ENCODE measurements at regions not wholly inside any gene's neighbourhood (a gene's known extent, or its start where the extent isn't known, plus 50 kb on each side); places are given as distances from the start of the nearest gene placed in this dataset.

- TF ChIP-seq CTCF (IDR thresholded peaks at IDR 0.05; ENCODE audit: poor library complexity), result no peak
- TF ChIP-seq EZH2 (IDR thresholded peaks at IDR 0.05; ENCODE audit: borderline replicate concordance), result no peak
- TF ChIP-seq EZH2phosphoT487 (IDR thresholded peaks at IDR 0.05; ENCODE audit: low read depth, severe bottlenecking, unreplicated experiment), result no peak
Measured at GRCh38 chr10:2754943-2755342, 312.4 kb upstream of the PFKP start.
